Hepatocyte (in vitro differentiated cells): ENCODE measurements at regions not wholly inside any gene's neighbourhood (a gene's known extent, or its start where the extent isn't known, plus 50 kb on each side); places are given as distances from the start of the nearest gene placed in this dataset.

Source experiments
- DNase-seq: peaks from one replicate; pipeline ENCODE4 v3.0.0-alpha.2; 2016; ENCODE audit warnings: low spot score
- H2AFZ ChIP-seq: fragments of 200-600 bp; sonication (generic); 2 replicates; pipeline ENCODE4 v1.6.0; 2016; ENCODE audit warnings: antibody characterized with exemption, mild to moderate bottlenecking
- H3K27ac ChIP-seq: fragments of 200-600 bp; sonication (generic); 2 replicates; pipeline ENCODE4 v1.5.1; 2016; ENCODE audit warnings: mild to moderate bottlenecking
- H3K27me3 ChIP-seq: fragments of 200-600 bp; sonication (generic); 2 replicates; pipeline ENCODE4 v1.6.1; 2016
- H3K36me3 ChIP-seq: fragments of 200-600 bp; sonication (generic); replicated peaks from 2 replicates; pipeline ENCODE4 v1.5.1; 2016; ENCODE audit warnings: low read depth; ENCODE audit not compliant: insufficient read depth
- H3K4me1 ChIP-seq: fragments of 200-600 bp; sonication (generic); 2 replicates; pipeline ENCODE4 v1.5.1; 2016; ENCODE audit warnings: mild to moderate bottlenecking, moderate library complexity; ENCODE audit not compliant: insufficient read depth
- H3K4me2 ChIP-seq: fragments of 200-600 bp; sonication (generic); 2 replicates; pipeline ENCODE4 v1.6.0; 2016
- H3K4me3 ChIP-seq: fragments of 200-600 bp; sonication (generic); 2 replicates; pipeline ENCODE4 v1.5.1; 2016; ENCODE audit warnings: mild to moderate bottlenecking
- H3K79me2 ChIP-seq: fragments of 200-600 bp; sonication (generic); 2 replicates; pipeline ENCODE4 v1.6.0; 2017; ENCODE audit warnings: mild to moderate bottlenecking
- H3K9me2 ChIP-seq: fragments of 200-600 bp; sonication (generic); replicated peaks from 2 replicates; pipeline ENCODE4 v1.6.0; 2017; ENCODE audit warnings: mild to moderate bottlenecking; ENCODE audit not compliant: insufficient read depth
- H3K9me3 ChIP-seq: fragments of 200-600 bp; sonication (generic); 2 replicates; pipeline ENCODE4 v1.5.1; 2016; ENCODE audit warnings: low read depth, mild to moderate bottlenecking
- H4K20me1 ChIP-seq: fragments of 200-600 bp; sonication (generic); 2 replicates; pipeline ENCODE4 v1.6.0; 2016; ENCODE audit warnings: mild to moderate bottlenecking; ENCODE audit not compliant: insufficient read depth, poor library complexity, severe bottlenecking
- CTCF ChIP-seq: fragments of 200-600 bp; sonication (generic); IDR thresholded peaks from 2 replicates; pipeline ENCODE4 v1.5.1; 2016; ENCODE audit warnings: antibody characterized with exemption, mild to moderate bottlenecking; ENCODE audit not compliant: poor library complexity
- EZH2 ChIP-seq: fragments of 200-600 bp; sonication (generic); IDR thresholded peaks from 2 replicates; pipeline ENCODE4 v1.6.1; 2016; ENCODE audit warnings: antibody characterized with exemption, mild to moderate bottlenecking, borderline replicate concordance
- EZH2phosphoT487 ChIP-seq: fragments of 200-600 bp; sonication (generic); IDR thresholded peaks from one replicate; pipeline ENCODE4 v1.6.1; 2018; ENCODE audit warnings: antibody characterized with exemption, mild to moderate bottlenecking, low read depth, moderate library complexity; ENCODE audit not compliant: unreplicated experiment, severe bottlenecking
- WGBS: methylation state at CpG from one replicate; pipeline ENCODE4 v1.1.6; 2016; ENCODE audit warnings: low lambda C conversion rate; ENCODE audit errors: missing lambda C conversion rate; 5-methylcytosine and 5-hydroxymethylcytosine counted together

- H3K27ac ChIP-seq, result no peak overlapping the region
- DNase-seq, result no peak
- TF ChIP-seq EZH2, result no peak
- H3K9me2 ChIP-seq, result no peaks in the 10 kb centered on the region
- no peak overlapping the region for H3K4me2 ChIP-seq
- H3K27me3 ChIP-seq, result no peaks in the 10 kb centered on the region
- no peak overlapping the region for H3K4me3 ChIP-seq
- H3K79me2 ChIP-seq, result peaks cover 3% of the 10 kb centered on the region
- no peak overlapping the region for H2AFZ ChIP-seq
- WGBS, result 93% methylated on average over 3 of the region's 3 CpGs
- H3K4me1 ChIP-seq, result no peaks in the 10 kb centered on the region
- no peaks in the 10 kb centered on the region for H3K9me3 ChIP-seq
- H4K20me1 ChIP-seq, result no peaks in the 10 kb centered on the region
- no peaks in the 10 kb centered on the region for H3K36me3 ChIP-seq
Measured at GRCh38 chr7:130937830-130938229, 203.8 kb upstream of the KLF14 start.

GRCh38 chr7:130938661-130939060 is 204.7 kb upstream of the KLF14 start:
- WGBS, result 71% methylated on average over 4 of the region's 4 CpGs
- Histone ChIP-seq H3K4me2 (no peak overlapping the region), H3K4me1 (no peaks in the 10 kb centered on the region), H2AFZ (no peak overlapping the region), H3K27ac (no peak overlapping the region), H3K79me2 (peaks cover 3% of the 10 kb centered on the region), H3K36me3 (no peaks in the 10 kb centered on the region), H3K9me3 (no peaks in the 10 kb centered on the region), H3K27me3 (no peaks in the 10 kb centered on the region), H3K9me2 (no peaks in the 10 kb centered on the region), H3K4me3 (no peak overlapping the region), H4K20me1 (no peaks in the 10 kb centered on the region)
- no peak for DNase-seq
- no peak for TF ChIP-seq EZH2phosphoT487

- H3K4me1 ChIP-seq, result no peaks in the 10 kb centered on the region
- 94% methylated on average over 3 of the region's 3 CpGs for WGBS
- H3K27ac ChIP-seq, result no peak overlapping the region
- no peaks in the 10 kb centered on the region for H3K9me3 ChIP-seq
- H2AFZ ChIP-seq, result no peak overlapping the region
- no peaks in the 10 kb centered on the region for H4K20me1 ChIP-seq
- TF ChIP-seq EZH2 (no peak), CTCF (no peak), EZH2phosphoT487 (no peak)
- H3K79me2 ChIP-seq, result peaks cover 3% of the 10 kb centered on the region
- DNase-seq, result no peak
- H3K27me3 ChIP-seq, result no peaks in the 10 kb centered on the region
- H3K4me3 ChIP-seq, result no peak overlapping the region
- H3K4me2 ChIP-seq, result no peak overlapping the region
- no peaks in the 10 kb centered on the region for H3K9me2 ChIP-seq
- no peaks in the 10 kb centered on the region for H3K36me3 ChIP-seq
Measured at GRCh38 chr7:130939321-130940095, 205.5 kb upstream of the KLF14 start.

- no peaks in the 10 kb centered on the region for H3K36me3 ChIP-seq
- H3K9me2 ChIP-seq, result no peaks in the 10 kb centered on the region
- H3K27ac ChIP-seq, result no peak overlapping the region
- H3K27me3 ChIP-seq, result no peaks in the 10 kb centered on the region
- TF ChIP-seq EZH2, result no peak
- TF ChIP-seq EZH2phosphoT487, result no peak
- no peak for TF ChIP-seq CTCF
- H3K79me2 ChIP-seq, result peaks cover 3% of the 10 kb centered on the region
- WGBS, result 78% methylated on average over 2 of the region's 2 CpGs
- no peak overlapping the region for H3K4me2 ChIP-seq
- H4K20me1 ChIP-seq, result no peaks in the 10 kb centered on the region
- DNase-seq, result no peak
- no peaks in the 10 kb centered on the region for H3K4me1 ChIP-seq
- H2AFZ ChIP-seq, result no peak overlapping the region
- no peak overlapping the region for H3K4me3 ChIP-seq
- H3K9me3 ChIP-seq, result no peaks in the 10 kb centered on the region
Measured at GRCh38 chr7:130940326-130940725, 206.3 kb upstream of the KLF14 start.
